ENCODE measurements at regions not wholly inside any gene's neighbourhood (a gene's known extent, or its start where the extent isn't known, plus 50 kb on each side); places are given as distances from the start of the nearest gene placed in this dataset.
A peak's percentile ranks its signal among the peaks of the same experiment; 100 is the strongest.

GRCh38 chr18:77590943-77591515 lies 341.4 kb downstream of the GALR1 start:
- WGBS, 5 donors, result 77 to 89% (median 80%) methylated on average over 7 of the region's 7 CpGs

GRCh38 chr18:77597726-77598125 lies 348.1 kb downstream of the GALR1 start:
- H3K36me3 ChIP-seq, result no peaks in the 10 kb centered on the region
- 59 to 79% (median 68%) methylated on average over 7 of the region's 7 CpGs for WGBS, 5 donors
- intact Hi-C loops (cut with DNase I; ENCODE audit: low total_unique reads), result no loop called here
- H3K4me1 ChIP-seq, result peaks cover 0 to 4% (median 0%) of the 10 kb centered on the region in 4 donors
- no peaks in the 10 kb centered on the region for H3K9me3 ChIP-seq
- H3K27ac ChIP-seq, result peak overlapping the region in 1 of 5 donors; percentile 50
- DNase-seq, result no peak
- no peak overlapping the region for H3K4me3 ChIP-seq
- TF ChIP-seq POLR2AphosphoS5 (IDR thresholded peaks at IDR 0.05) (no peak), POLR2A (IDR thresholded peaks at IDR 0.05) (no peak), EP300 (IDR thresholded peaks at IDR 0.05) (no peak), CTCF (IDR thresholded peaks at IDR 0.05) (no peak)
- no peaks in the 10 kb centered on the region for H3K27me3 ChIP-seq

More at GRCh38 chr18:77590943-77591515, 341.4 kb downstream of the GALR1 start:
- H3K4me1 ChIP-seq, result no peaks in the 10 kb centered on the region
- intact Hi-C loops (cut with DNase I; ENCODE audit: low total_unique reads), result no loop called here
- no peaks in the 10 kb centered on the region for H3K36me3 ChIP-seq
- H3K27ac ChIP-seq, result no peak overlapping the region
- no peak for DNase-seq
- H3K9me3 ChIP-seq, result no peaks in the 10 kb centered on the region
- no peaks in the 10 kb centered on the region for H3K27me3 ChIP-seq
- H3K4me3 ChIP-seq, result no peak overlapping the region
- TF ChIP-seq CTCF (IDR thresholded peaks at IDR 0.05) (no peak), POLR2A (IDR thresholded peaks at IDR 0.05) (no peak), POLR2AphosphoS5 (IDR thresholded peaks at IDR 0.05) (no peak), EP300 (IDR thresholded peaks at IDR 0.05) (no peak)

- Histone ChIP-seq H3K27ac (no peak overlapping the region), H3K9me3 (no peaks in the 10 kb centered on the region), H3K36me3 (no peaks in the 10 kb centered on the region), H3K27me3 (no peaks in the 10 kb centered on the region), H3K4me3 (no peak overlapping the region), H3K4me1 (peaks cover 0 to 4% (median 0%) of the 10 kb centered on the region in 4 donors)
- no peak for DNase-seq
- intact Hi-C loops (cut with DNase I; ENCODE audit: low total_unique reads), result no loop called here
- TF ChIP-seq CTCF (IDR thresholded peaks at IDR 0.05) (no peak), POLR2A (IDR thresholded peaks at IDR 0.05) (no peak)
- 81 to 97% (median 91%) methylated on average over 2 of the region's 2 CpGs for WGBS, 5 donors
Observed at GRCh38 chr18:77600674-77601073, 351.0 kb downstream of the GALR1 start.

GRCh38 chr18:77601567-77601966 lies 351.9 kb downstream of the GALR1 start:
- Histone ChIP-seq H3K27ac (no peak overlapping the region), H3K4me1 (peaks cover 0 to 4% (median 0%) of the 10 kb centered on the region in 4 donors), H3K27me3 (no peaks in the 10 kb centered on the region), H3K4me3 (no peak overlapping the region), H3K9me3 (no peaks in the 10 kb centered on the region), H3K36me3 (no peaks in the 10 kb centered on the region)
- TF ChIP-seq POLR2AphosphoS5 (IDR thresholded peaks at IDR 0.05) (no peak), POLR2A (IDR thresholded peaks at IDR 0.05) (no peak), EP300 (IDR thresholded peaks at IDR 0.05) (no peak), CTCF (IDR thresholded peaks at IDR 0.05) (no peak)
- DNase-seq, result peak in 1 of 2 donors; percentile 31
- WGBS, 5 donors, result 46 to 70% (median 62%) methylated on average over 2 of the region's 2 CpGs
- intact Hi-C loops (cut with DNase I; ENCODE audit: low total_unique reads), result no loop called here
